Osteoblast (primary cell): ENCODE measurements at regions not wholly inside any gene's neighbourhood (a gene's known extent, or its start where the extent isn't known, plus 50 kb on each side); places are given as distances from the start of the nearest gene placed in this dataset.
A peak's percentile ranks its signal among the peaks of the same experiment; 100 is the strongest.

Source experiments
- DNase-seq: peaks from one replicate; pipeline ENCODE4 v3.0.0; 2011; ENCODE audit warnings: low spot score, mixed read lengths; ENCODE audit not compliant: insufficient read length; ENCODE audit errors: missing footprints
- H2AFZ ChIP-seq: 2 replicates; pipeline ENCODE4 v1.6.0; 2011; ENCODE audit warnings: mild to moderate bottlenecking, low read length
- H3K27ac ChIP-seq: 2 replicates; pipeline ENCODE4 v1.5.1; 2011; ENCODE audit warnings: mild to moderate bottlenecking, low read depth, low read length, moderate library complexity
- H3K27me3 ChIP-seq: 2 replicates; pipeline ENCODE4 v1.6.0; 2012; ENCODE audit warnings: mild to moderate bottlenecking, control low read depth, inconsistent platforms, low read length, moderate library complexity; ENCODE audit not compliant: insufficient read depth
- H3K36me3 ChIP-seq: 2 replicates; pipeline ENCODE4 v1.5.1; 2011; ENCODE audit warnings: mild to moderate bottlenecking, low read length, control low read depth, moderate library complexity; ENCODE audit not compliant: insufficient read depth
- H3K4me1 ChIP-seq: 2 replicates; pipeline ENCODE4 v1.5.1; 2011; ENCODE audit warnings: mild to moderate bottlenecking, low read length, control low read depth, moderate library complexity; ENCODE audit not compliant: insufficient read depth
- H3K4me2 ChIP-seq: 2 replicates; pipeline ENCODE4 v1.6.0; 2011; ENCODE audit warnings: mild to moderate bottlenecking, low read length; ENCODE audit not compliant: insufficient read depth
- H3K4me3 ChIP-seq: fragments of 200-600 bp; sonication (generic); 3 replicates; pipeline ENCODE4 v1.5.1; 2012; ENCODE audit warnings: mild to moderate bottlenecking, low read length, inconsistent platforms; ENCODE audit not compliant: insufficient read depth
- H3K79me2 ChIP-seq: 2 replicates; pipeline ENCODE4 v1.6.0; 2012; ENCODE audit warnings: mild to moderate bottlenecking, low read length, control low read depth, inconsistent platforms; ENCODE audit not compliant: insufficient read depth
- H3K9me3 ChIP-seq: 2 replicates; pipeline ENCODE4 v1.5.1; 2011; ENCODE audit warnings: low read depth, low read length, control low read depth
- H4K20me1 ChIP-seq: 2 replicates; pipeline ENCODE4 v1.6.0; 2012; ENCODE audit warnings: mild to moderate bottlenecking, low read length, control low read depth; ENCODE audit not compliant: insufficient read depth
- CTCF ChIP-seq: IDR thresholded peaks from 2 replicates; pipeline ENCODE4 v1.5.1; 2011; ENCODE audit warnings: mild to moderate bottlenecking, low read depth, low read length, moderate library complexity; ENCODE audit errors: extremely low read depth

- H3K4me3 ChIP-seq = no peak overlapping the region
- peaks cover 35% of the 10 kb centered on the region for H3K27me3 ChIP-seq
- H2AFZ ChIP-seq = no peak overlapping the region
- DNase-seq = no peak
- H3K36me3 ChIP-seq = no peaks in the 10 kb centered on the region
- H3K4me1 ChIP-seq = no peaks in the 10 kb centered on the region
- no peaks in the 10 kb centered on the region for H3K79me2 ChIP-seq
- H4K20me1 ChIP-seq = no peaks in the 10 kb centered on the region
- no peak overlapping the region for H3K4me2 ChIP-seq
- no peaks in the 10 kb centered on the region for H3K9me3 ChIP-seq
- no peak overlapping the region for H3K27ac ChIP-seq
- no peak for TF ChIP-seq CTCF
Observed at GRCh38 chr15:70171256-70171886, 73.7 kb upstream of the TLE3 start.

GRCh38 chr15:70170096-70170699 is 72.5 kb upstream of the TLE3 start:
- Histone ChIP-seq H3K79me2 (no peaks in the 10 kb centered on the region), H3K4me1 (no peaks in the 10 kb centered on the region), H3K36me3 (no peaks in the 10 kb centered on the region), H3K9me3 (no peaks in the 10 kb centered on the region), H2AFZ (no peak overlapping the region), H4K20me1 (no peaks in the 10 kb centered on the region), H3K4me3 (no peak overlapping the region), H3K27ac (no peak overlapping the region), H3K27me3 (peaks cover 32% of the 10 kb centered on the region), H3K4me2 (no peak overlapping the region)
- no peak for TF ChIP-seq CTCF
- DNase-seq = no peak

DNA sequence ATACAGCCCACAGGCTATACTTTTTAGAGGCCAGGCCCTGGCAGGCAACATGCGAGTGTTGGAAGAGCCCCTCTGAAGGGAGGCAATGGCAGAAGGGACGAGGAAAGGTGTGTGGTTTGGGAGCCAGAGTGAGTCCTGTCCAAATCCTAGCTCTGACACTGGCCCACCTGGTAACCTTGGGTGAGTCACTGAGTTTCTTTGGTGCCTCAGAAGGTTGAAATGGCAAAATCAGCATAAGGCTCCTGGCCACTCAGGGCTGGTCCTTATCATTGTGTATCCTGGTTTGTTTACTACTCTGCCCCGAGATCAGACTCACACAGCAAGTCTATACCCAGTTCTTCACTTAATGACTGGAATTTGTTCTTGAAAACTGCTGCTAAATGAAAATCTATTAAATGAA is 71.4 kb upstream of the TLE3 start:
- peaks cover 28% of the 10 kb centered on the region for H3K27me3 ChIP-seq
- TF ChIP-seq CTCF = no peak
- H2AFZ ChIP-seq = no peak overlapping the region
- H4K20me1 ChIP-seq = no peaks in the 10 kb centered on the region
- no peaks in the 10 kb centered on the region for H3K4me1 ChIP-seq
- H3K27ac ChIP-seq = no peak overlapping the region
- H3K4me3 ChIP-seq = no peak overlapping the region
- no peaks in the 10 kb centered on the region for H3K79me2 ChIP-seq
- no peaks in the 10 kb centered on the region for H3K36me3 ChIP-seq
- H3K4me2 ChIP-seq = no peak overlapping the region
- H3K9me3 ChIP-seq = no peaks in the 10 kb centered on the region
- peak; percentile 1 for DNase-seq

- Histone ChIP-seq H3K27me3 (peaks cover 13% of the 10 kb centered on the region), H3K36me3 (no peaks in the 10 kb centered on the region), H3K9me3 (no peaks in the 10 kb centered on the region), H2AFZ (no peak overlapping the region), H3K4me3 (no peak overlapping the region), H4K20me1 (no peaks in the 10 kb centered on the region), H3K4me1 (no peaks in the 10 kb centered on the region), H3K4me2 (no peak overlapping the region), H3K27ac (no peak overlapping the region), H3K79me2 (no peaks in the 10 kb centered on the region)
- DNase-seq = no peak
- no peak for TF ChIP-seq CTCF
Observed at GRCh38 chr15:70167155-70167554, 69.4 kb upstream of the TLE3 start.
